GM12878 (cell line): ENCODE measurements at regions not wholly inside any gene's neighbourhood (a gene's known extent, or its start where the extent isn't known, plus 50 kb on each side); places are given as distances from the start of the nearest gene placed in this dataset.

Source experiments
- ATAC-seq: fragments of 200-7000 bp; cut with Tn5 transposase; 3 replicates; pipeline ENCODE4 v1.9.1; 2020; ENCODE audit warnings: mild to moderate bottlenecking, moderate library complexity
- BruUV-seq: library from RNA; stranded (reverse); fragments of 400-500 nt; replicated peaks from 2 replicates; lab custom pipeline; 2021; lab: Mats Ljungman, UMichigan
- CTCF ChIA-PET: fragments of 300-600 bp; sonication (Branson Sonifier 250); formaldehyde crosslinking; extraction: SDS; loops from one replicate; lab custom pipeline; 2021; ENCODE audit warnings: inconsistent platforms; lab: Yijun Ruan, JAX
- POLR2A ChIA-PET: fragments of 350-600 bp; formaldehyde crosslinking; extraction: SDS; loops from one replicate; lab custom pipeline; 2021; ENCODE audit warnings: inconsistent platforms; lab: Charles Lee
- RAD21 ChIA-PET: fragments of 300-600 bp; sonication (Branson Sonifier 250); formaldehyde crosslinking; loops from one replicate; lab custom pipeline; 2023; ENCODE audit warnings: antibody characterized with exemption; ENCODE audit not compliant: unreplicated experiment; lab: Charles Lee
- SMC1A ChIA-PET: fragments of 300-600 bp; sonication (Branson Sonifier 250); formaldehyde crosslinking; loops from one replicate; lab custom pipeline; 2023; ENCODE audit not compliant: unreplicated experiment, uncharacterized antibody; lab: Charles Lee
- DNase-seq: peaks from one replicate; pipeline ENCODE4 v3.0.0-alpha.2; 2011; ENCODE audit warnings: low read depth, low spot score
- FAIRE-seq: peaks from 3 replicates; lab custom pipeline; 2011; peaks lifted over from hg19 to GRCh38; lab: Jason Lieb, UNC
- H2AFZ ChIP-seq: 2 replicates; pipeline ENCODE4 v1.6.0; 2011; ENCODE audit warnings: low read depth, low read length, control low read depth; ENCODE audit not compliant: control insufficient read depth
- H3K27ac ChIP-seq: 2 replicates; pipeline ENCODE4 v1.5.1; 2011; ENCODE audit warnings: control low read depth; ENCODE audit not compliant: control insufficient read depth, insufficient read depth
- H3K27me3 ChIP-seq, 2 experiments: replicated peaks in 1 of 2; 2 replicates each; pipeline versions ENCODE4 v1.6.0 to v1.6.1; 2011; ENCODE audit warnings: low read length in 1 of 2; ENCODE audit not compliant: control insufficient read depth in 2 of 2, insufficient read depth in 2 of 2
- H3K36me3 ChIP-seq, 2 experiments: 2 replicates each; pipeline ENCODE4 v1.5.1; 2011; ENCODE audit warnings: low read length in 1 of 2; ENCODE audit not compliant: control insufficient read depth in 2 of 2, insufficient read depth in 2 of 2
- H3K4me1 ChIP-seq: 2 replicates; pipeline ENCODE4 v1.6.1; 2011; ENCODE audit warnings: mild to moderate bottlenecking, low read length, moderate library complexity, mixed read lengths; ENCODE audit not compliant: control insufficient read depth, insufficient read depth
- H3K4me2 ChIP-seq: 2 replicates; pipeline ENCODE4 v1.6.0; 2011; ENCODE audit warnings: control low read depth; ENCODE audit not compliant: control insufficient read depth, insufficient read depth
- H3K4me3 ChIP-seq: fragments of 200-600 bp; sonication (generic); 2 replicates; pipeline ENCODE4 v1.5.1; 2016
- H3K79me2 ChIP-seq: 2 replicates; pipeline ENCODE4 v1.6.0; 2011; ENCODE audit warnings: low read length; ENCODE audit not compliant: control insufficient read depth, insufficient read depth
- H3K9ac ChIP-seq: 2 replicates; pipeline ENCODE4 v1.8.0; 2011; ENCODE audit warnings: low read length, control low read depth, mixed read lengths; ENCODE audit not compliant: control insufficient read depth, insufficient read depth
- H3K9me3 ChIP-seq: replicated peaks from 3 replicates; pipeline ENCODE4 v1.5.1; 2011; ENCODE audit warnings: mild to moderate bottlenecking, low read length; ENCODE audit not compliant: control insufficient read depth, insufficient read depth
- H4K20me1 ChIP-seq: 2 replicates; pipeline ENCODE4 v1.6.0; 2011; ENCODE audit not compliant: control insufficient read depth, insufficient read depth
- ATF3 ChIP-seq: IDR thresholded peaks from 2 replicates; pipeline ENCODE4 v1.6.1; 2011; ENCODE audit warnings: low read depth, mild to moderate bottlenecking, low read length, moderate library complexity, borderline replicate concordance; ENCODE audit errors: extremely low read depth
- CEBPB ChIP-seq, 2 experiments: fragments of 150-350 bp in 1 of 2; IDR thresholded peaks; 2 replicates each; pipeline ENCODE4 v1.6.1; 2012 to 2014; ENCODE audit warnings: low read depth in 2 of 2, low read length in 2 of 2, borderline replicate concordance in 1 of 2, inconsistent platforms in 1 of 2
- CREM ChIP-seq: IDR thresholded peaks from 2 replicates; pipeline ENCODE4 v1.6.1; 2014; ENCODE audit warnings: antibody characterized with exemption, low read depth
- JUND ChIP-seq: IDR thresholded peaks from 2 replicates; pipeline ENCODE4 v1.6.1; 2012; ENCODE audit warnings: low read depth, mild to moderate bottlenecking, low read length, improper control_type of control experiment, moderate library complexity
- KLF5 ChIP-seq: fragments of 450-650 bp; IDR thresholded peaks from 2 replicates; pipeline ENCODE4 v1.6.1; 2014; ENCODE audit warnings: mild to moderate bottlenecking; ENCODE audit not compliant: partially characterized antibody
- MEF2A ChIP-seq: IDR thresholded peaks from 2 replicates; pipeline ENCODE4 v1.6.1; 2011; ENCODE audit warnings: low read depth, mild to moderate bottlenecking, low read length, moderate library complexity; ENCODE audit not compliant: insufficient read depth
- MTA3 ChIP-seq: IDR thresholded peaks from 2 replicates; pipeline ENCODE4 v1.6.1; 2012; ENCODE audit warnings: low read length, inconsistent platforms, borderline replicate concordance
- NBN ChIP-seq: fragments of 450-650 bp; IDR thresholded peaks from 2 replicates; pipeline ENCODE4 v1.6.1; 2016
- NFYB ChIP-seq: IDR thresholded peaks from 2 replicates; pipeline ENCODE4 v1.6.1; 2011; ENCODE audit warnings: low read depth, mild to moderate bottlenecking, low read length, improper control_type of control experiment, moderate library complexity; ENCODE audit not compliant: insufficient read depth
- NR2C2 ChIP-seq: IDR thresholded peaks from 2 replicates; pipeline ENCODE4 v1.6.1; 2011; ENCODE audit warnings: borderline replicate concordance, low read depth; ENCODE audit not compliant: control insufficient read depth, insufficient read length
- RBBP5 ChIP-seq: fragments of 200-600 bp; sonication (generic); conservative IDR thresholded peaks from 2 replicates; pipeline ENCODE4 v1.6.1; 2016
- SPI1 ChIP-seq: IDR thresholded peaks from 2 replicates; pipeline ENCODE4 v1.6.1; 2011; ENCODE audit warnings: low read depth, mild to moderate bottlenecking, low read length, moderate library complexity, borderline replicate concordance; ENCODE audit not compliant: insufficient read depth
- USF1 ChIP-seq: IDR thresholded peaks from 2 replicates; pipeline ENCODE4 v1.6.1; 2011; ENCODE audit warnings: borderline replicate concordance, low read depth, mild to moderate bottlenecking, moderate library complexity, mixed read lengths, low read length; ENCODE audit not compliant: insufficient read depth; ENCODE audit errors: extremely low read length
- ZBED1 ChIP-seq: IDR thresholded peaks from 2 replicates; pipeline ENCODE4 v1.6.1; 2016; ENCODE audit warnings: borderline replicate concordance
- ZBTB4 ChIP-seq: fragments of 450-650 bp; formaldehyde crosslinking; IDR thresholded peaks from 2 replicates; pipeline ENCODE4 v1.4.0; 2022; ENCODE audit warnings: mild to moderate bottlenecking, moderate library complexity
- ZNF207 ChIP-seq: fragments of 450-650 bp; IDR thresholded peaks from 2 replicates; pipeline ENCODE4 v1.6.1; 2014; ENCODE audit warnings: antibody characterized with exemption, mild to moderate bottlenecking, borderline replicate concordance
- WGBS: methylation state at CpG from one replicate; pipeline ENCODE4 v1.1.6; 2016; ENCODE audit warnings: low lambda C conversion rate; ENCODE audit not compliant: insufficient replicate concordance, insufficient coverage; ENCODE audit errors: missing lambda C conversion rate; 5-methylcytosine and 5-hydroxymethylcytosine counted together
- in situ Hi-C: fragments of 300-500 bp; cut with MboI; formaldehyde crosslinking; loops from 9 replicates; pipeline ENCODE4 v1.14.3; 2018; ENCODE audit warnings: mixed read lengths
- intact Hi-C: fragments of 100-400 bp; cut with micrococcal nuclease; formaldehyde crosslinking; loops from one replicate; pipeline ENCODE4 v1.14.2; 2022; ENCODE audit not compliant: unreplicated experiment

- no peak for TF ChIP-seq ZBTB4 (CRISPR knock-in tag)
- TF ChIP-seq USF1 = no peak
- no peak for TF ChIP-seq NBN
- no peak for TF ChIP-seq CREM
- TF ChIP-seq KLF5 = no peak
- TF ChIP-seq ZBED1 = no peak
Measured at GRCh38 chr12:25764892-25765291, 193.6 kb upstream of the RASSF8 start (continued).

- no peak overlapping the region for H3K4me2 ChIP-seq
- ChIA-PET POLR2A (no interaction called here), RAD21 (no interaction called here), SMC1A (interaction anchor here (0.5 to 2.6 kb wide), 4 partner anchors 11 to 245 kb away, joined by 3 to 8 read pairs (median 3); no protein-coding TSS in a partner anchor), CTCF (interaction anchor here (1.8 kb wide), 1 partner anchor 331 kb away, joined by 6 read pairs; no protein-coding TSS in a partner anchor)
- no peaks in the 10 kb centered on the region for H3K4me1 ChIP-seq
- no peak overlapping the region for H3K27ac ChIP-seq
- no TSS peak for BruUV-seq
- intact Hi-C loops = no loop called here
- 92% methylated on average over 1 of the region's 1 CpG for WGBS
- ATAC-seq (no peak), DNase-seq (no peak), FAIRE-seq (no peak)
- TF ChIP-seq ATF3 (no peak), NFYB (no peak), MEF2A (no peak), CREM (no peak), RBBP5 (no peak), NR2C2 (no peak), JUND (no peak), KLF5 (no peak), MTA3 (no peak), ZNF207 (no peak), SPI1 (no peak), CEBPB (IDR thresholded peaks at IDR 0.05; ENCODE audit: borderline replicate concordance in 1 of 2, low read depth in 2 of 2, low read length in 2 of 2) (no peak)
- H3K27me3 ChIP-seq = no peaks in the 10 kb centered on the region
- no peaks in the 10 kb centered on the region for H3K36me3 ChIP-seq
- no peak overlapping the region for H3K9ac ChIP-seq
- in situ Hi-C loops = no loop called here
- H4K20me1 ChIP-seq = no peaks in the 10 kb centered on the region
- no peaks in the 10 kb centered on the region for H3K9me3 ChIP-seq
- H2AFZ ChIP-seq = no peak overlapping the region
- no peaks in the 10 kb centered on the region for H3K79me2 ChIP-seq
- H3K4me3 ChIP-seq = no peak overlapping the region
Measured at GRCh38 chr12:25767606-25768005, 190.9 kb upstream of the RASSF8 start.
